OCI-LY1 (cell line): ENCODE measurements at regions not wholly inside any gene's neighbourhood (a gene's known extent, or its start where the extent isn't known, plus 50 kb on each side); places are given as distances from the start of the nearest gene placed in this dataset.
"Not testable (repeated sequence)": the region's sequence is repeated elsewhere in the genome, so short reads cannot be mapped to it uniquely, and the experiment has no call there.

Experiments used
- H2AFZ ChIP-seq: fragments of 200-600 bp; sonication (generic), shearing (Covaris generic); 2 replicates; pipeline ENCODE4 v1.6.0; 2014; ENCODE audit warnings: antibody characterized with exemption, mild to moderate bottlenecking, low read length
- H3F3A ChIP-seq: fragments of 200-600 bp; sonication (generic), shearing (Covaris generic); 2 replicates; pipeline ENCODE4 v1.6.0; 2014; ENCODE audit warnings: mild to moderate bottlenecking, antibody characterized with exemption, low read length, moderate library complexity; ENCODE audit not compliant: insufficient read depth
- H3K27ac ChIP-seq: fragments of 200-600 bp; sonication (generic); 2 replicates; pipeline ENCODE4 v1.5.1; 2014; ENCODE audit warnings: low read length, mixed run types, mild to moderate bottlenecking, low read depth; ENCODE audit not compliant: poor library complexity, severe bottlenecking
- H3K27me3 ChIP-seq: fragments of 200-600 bp; sonication (generic); 2 replicates; pipeline ENCODE4 v1.6.0; 2014; ENCODE audit warnings: antibody characterized with exemption, mild to moderate bottlenecking, low read length, moderate library complexity; ENCODE audit not compliant: insufficient read depth
- H3K36me3 ChIP-seq: fragments of 200-600 bp; sonication (generic); 2 replicates; pipeline ENCODE4 v1.6.1; 2014; ENCODE audit warnings: mild to moderate bottlenecking, antibody characterized with exemption, low read length, moderate library complexity, mixed read lengths; ENCODE audit not compliant: insufficient read depth
- H3K4me1 ChIP-seq: fragments of 200-600 bp; sonication (generic); 2 replicates; pipeline ENCODE4 v1.5.1; 2014; ENCODE audit warnings: mild to moderate bottlenecking, low read length, moderate library complexity; ENCODE audit not compliant: insufficient read depth, severe bottlenecking
- H3K4me2 ChIP-seq: fragments of 200-600 bp; sonication (generic), shearing (Covaris generic); 2 replicates; pipeline ENCODE4 v1.6.1; 2014; ENCODE audit warnings: low read length
- H3K4me3 ChIP-seq: fragments of 200-600 bp; sonication (generic); 2 replicates; pipeline ENCODE4 v1.5.1; 2014; ENCODE audit warnings: low read length, low read depth, mild to moderate bottlenecking, mixed read lengths; ENCODE audit not compliant: poor library complexity, severe bottlenecking
- H3K79me2 ChIP-seq: fragments of 200-600 bp; shearing (Covaris generic); 2 replicates; pipeline ENCODE4 v1.6.1; 2016; ENCODE audit warnings: mixed run types, low read length, mixed read lengths; ENCODE audit not compliant: insufficient read depth
- H3K9ac ChIP-seq: fragments of 200-600 bp; sonication (generic), shearing (Covaris generic); 2 replicates; pipeline ENCODE4 v1.6.1; 2014; ENCODE audit warnings: mild to moderate bottlenecking, low read length, mixed read lengths
- H3K9me2 ChIP-seq: fragments of 200-600 bp; sonication (generic), shearing (Covaris generic); 2 replicates; pipeline ENCODE4 v1.6.1; 2014; ENCODE audit warnings: low read depth, mild to moderate bottlenecking, low read length, mixed read lengths
- H3K9me3 ChIP-seq: fragments of 200-600 bp; shearing (Covaris generic); 2 replicates; pipeline ENCODE4 v1.6.1; 2014; ENCODE audit warnings: low read length, mixed read lengths
- H4K20me1 ChIP-seq: fragments of 200-600 bp; sonication (generic), shearing (Covaris generic); 2 replicates; pipeline ENCODE4 v1.6.0; 2016; ENCODE audit warnings: mild to moderate bottlenecking, low read length; ENCODE audit not compliant: insufficient read depth
- EZH2 ChIP-seq: fragments of 200-600 bp; sonication (generic), shearing (Covaris generic); IDR thresholded peaks from 2 replicates; pipeline ENCODE4 v1.8.0; 2017; ENCODE audit warnings: borderline replicate concordance, mixed run types, mild to moderate bottlenecking, antibody characterized with exemption, low read length, moderate library complexity, mixed read lengths
- TF ChIP-seq, protein P1 (sequence below): fragments of 200-600 bp; sonication (generic), shearing (Covaris generic); IDR thresholded peaks from 2 replicates; pipeline ENCODE4 v1.5.1; 2017; ENCODE audit warnings: mild to moderate bottlenecking, antibody characterized with exemption, low read length, moderate library complexity, mixed read lengths

DNA sequence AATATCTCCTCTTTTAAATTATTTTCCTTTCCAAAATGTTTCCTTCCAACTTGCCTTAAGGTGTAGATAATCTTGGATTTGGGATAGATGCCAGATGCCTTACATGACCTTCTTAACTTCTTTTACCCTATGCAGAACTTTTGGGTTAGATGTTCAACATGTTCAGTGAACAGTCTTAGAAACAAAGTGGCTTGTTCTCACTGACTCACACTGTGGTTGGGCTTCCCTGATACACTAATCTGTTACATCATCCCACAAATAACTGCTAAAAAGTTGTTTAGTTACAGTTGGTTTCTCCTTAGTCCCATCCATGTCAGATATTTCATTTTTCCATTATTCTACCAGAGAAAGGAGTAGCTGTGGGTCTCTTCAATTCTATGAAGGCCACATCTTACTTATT is 2638.2 kb downstream of the PCDH9 start:
- no peaks in the 10 kb centered on the region for H3K27me3 ChIP-seq
- no peak overlapping the region for H3K9ac ChIP-seq
- H3F3A ChIP-seq = no peaks in the 10 kb centered on the region
- H3K79me2 ChIP-seq = no peaks in the 10 kb centered on the region
- no peaks in the 10 kb centered on the region for H3K9me3 ChIP-seq
- TF ChIP-seq, protein P1, sequence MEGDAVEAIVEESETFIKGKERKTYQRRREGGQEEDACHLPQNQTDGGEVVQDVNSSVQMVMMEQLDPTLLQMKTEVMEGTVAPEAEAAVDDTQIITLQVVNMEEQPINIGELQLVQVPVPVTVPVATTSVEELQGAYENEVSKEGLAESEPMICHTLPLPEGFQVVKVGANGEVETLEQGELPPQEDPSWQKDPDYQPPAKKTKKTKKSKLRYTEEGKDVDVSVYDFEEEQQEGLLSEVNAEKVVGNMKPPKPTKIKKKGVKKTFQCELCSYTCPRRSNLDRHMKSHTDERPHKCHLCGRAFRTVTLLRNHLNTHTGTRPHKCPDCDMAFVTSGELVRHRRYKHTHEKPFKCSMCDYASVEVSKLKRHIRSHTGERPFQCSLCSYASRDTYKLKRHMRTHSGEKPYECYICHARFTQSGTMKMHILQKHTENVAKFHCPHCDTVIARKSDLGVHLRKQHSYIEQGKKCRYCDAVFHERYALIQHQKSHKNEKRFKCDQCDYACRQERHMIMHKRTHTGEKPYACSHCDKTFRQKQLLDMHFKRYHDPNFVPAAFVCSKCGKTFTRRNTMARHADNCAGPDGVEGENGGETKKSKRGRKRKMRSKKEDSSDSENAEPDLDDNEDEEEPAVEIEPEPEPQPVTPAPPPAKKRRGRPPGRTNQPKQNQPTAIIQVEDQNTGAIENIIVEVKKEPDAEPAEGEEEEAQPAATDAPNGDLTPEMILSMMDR = no peak
- TF ChIP-seq EZH2 = no peak
- H3K4me2 ChIP-seq = no peak overlapping the region
- no peak overlapping the region for H3K27ac ChIP-seq
- no peaks in the 10 kb centered on the region for H3K9me2 ChIP-seq
- no peaks in the 10 kb centered on the region for H4K20me1 ChIP-seq
- H3K4me1 ChIP-seq = no peaks in the 10 kb centered on the region
- H3K36me3 ChIP-seq = no peaks in the 10 kb centered on the region
- H2AFZ ChIP-seq = no peak overlapping the region
- H3K4me3 ChIP-seq = no peak overlapping the region

DNA sequence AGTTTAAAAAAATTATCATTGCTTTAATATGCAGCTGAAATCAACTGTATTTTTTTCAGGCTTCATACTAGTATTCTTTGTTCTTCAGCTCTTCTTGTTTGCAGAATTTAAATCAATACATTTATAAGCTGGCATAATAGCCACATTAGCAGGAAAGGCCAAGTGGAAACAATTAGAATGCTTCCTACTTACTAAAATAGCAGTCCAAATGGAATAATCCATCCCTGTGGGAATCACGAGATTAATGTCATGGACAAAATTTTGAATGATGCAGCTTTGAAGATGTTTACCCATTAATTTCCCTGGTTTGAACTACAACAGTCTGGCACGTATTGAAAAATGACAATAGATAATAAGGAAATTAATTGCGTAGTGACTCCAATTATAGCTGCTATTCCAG is 2650.8 kb downstream of the PCDH9 start:
- Histone ChIP-seq H3K27me3 (no peaks in the 10 kb centered on the region), H3K4me2 (no peak overlapping the region), H3K9me3 (no peaks in the 10 kb centered on the region; the same call in 1 of the 2 replicates), H2AFZ (no peak overlapping the region), H3K79me2 (no peaks in the 10 kb centered on the region), H3K9ac (no peak overlapping the region), H3K4me1 (no peaks in the 10 kb centered on the region), H3K36me3 (no peaks in the 10 kb centered on the region), H3F3A (no peaks in the 10 kb centered on the region), H4K20me1 (no peaks in the 10 kb centered on the region), H3K27ac (no peak overlapping the region), H3K4me3 (no peak overlapping the region), H3K9me2 (no peaks in the 10 kb centered on the region)
- TF ChIP-seq, protein P1 = no peak
- no peak for TF ChIP-seq EZH2

DNA sequence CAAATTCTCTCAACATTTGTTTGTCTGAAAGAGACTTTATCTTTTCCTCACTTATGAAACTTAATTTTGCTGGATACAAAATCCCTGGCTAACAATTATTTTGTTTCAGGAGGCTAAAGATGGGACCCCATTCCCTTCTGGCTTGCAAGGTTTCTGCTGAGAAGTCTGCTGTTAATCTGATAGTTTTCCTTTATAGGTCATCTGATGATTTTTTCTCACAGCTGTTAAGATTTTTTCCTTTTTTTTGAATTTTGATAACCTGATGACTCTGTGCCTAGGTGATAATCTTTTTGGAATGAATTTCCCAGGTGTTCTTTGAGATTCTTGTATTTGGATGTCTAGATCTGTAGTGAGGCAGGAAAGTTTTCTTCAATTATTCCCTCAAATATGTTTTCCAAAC is 2661.4 kb downstream of the PCDH9 start:
- Histone ChIP-seq H3F3A (no peaks in the 10 kb centered on the region), H3K9ac (no peak overlapping the region), H4K20me1 (no peaks in the 10 kb centered on the region), H3K9me3 (no peaks in the 10 kb centered on the region), H3K79me2 (no peaks in the 10 kb centered on the region), H3K4me3 (no peak overlapping the region), H2AFZ (no peak overlapping the region), H3K27me3 (no peaks in the 10 kb centered on the region), H3K9me2 (no peaks in the 10 kb centered on the region), H3K27ac (no peak overlapping the region), H3K36me3 (no peaks in the 10 kb centered on the region), H3K4me1 (no peaks in the 10 kb centered on the region), H3K4me2 (no peak overlapping the region)
- TF ChIP-seq, protein P1 = no peak
- TF ChIP-seq EZH2 = no peak

DNA sequence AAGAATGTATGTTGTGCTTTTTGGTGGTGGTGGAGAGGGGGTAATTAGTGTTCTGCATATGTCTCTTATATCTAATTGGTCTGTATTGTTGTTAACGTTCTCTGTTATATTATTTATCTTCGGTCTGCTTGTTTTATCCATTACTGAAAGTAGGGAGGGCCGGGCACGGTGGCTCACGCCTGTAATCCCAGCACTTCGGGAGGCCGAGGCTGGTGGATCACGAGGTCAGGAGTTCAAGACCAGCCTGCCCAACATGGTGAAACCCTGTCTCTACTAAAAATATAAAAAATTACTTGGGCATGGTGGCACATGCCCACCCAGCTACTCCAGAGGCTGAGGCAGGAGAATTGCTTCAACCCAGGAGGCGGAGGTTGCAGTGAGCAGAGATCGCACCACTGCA is 2672.1 kb downstream of the PCDH9 start:
- not testable (repeated sequence) for H3K27me3 ChIP-seq, H3K9ac ChIP-seq

More for the DNA sequence above, 2672.1 kb downstream of the PCDH9 start:
- not testable (repeated sequence) for H3K9me2 ChIP-seq, H3K9me3 ChIP-seq, H3K36me3 ChIP-seq, H4K20me1 ChIP-seq, H3F3A ChIP-seq, H3K79me2 ChIP-seq, H3K4me1 ChIP-seq, H3K4me2 ChIP-seq, H2AFZ ChIP-seq, H3K4me3 ChIP-seq, H3K27ac ChIP-seq
